Erythroblast (primary cell): ENCODE measurements at regions not wholly inside any gene's neighbourhood (a gene's known extent, or its start where the extent isn't known, plus 50 kb on each side); places are given as distances from the start of the nearest gene placed in this dataset.
A peak's percentile ranks its signal among the peaks of the same experiment; 100 is the strongest.

Experiments
- DNase-seq, 2 experiments: peaks; one replicate each; lab custom pipeline; 2025; lab: John Stamatoyannopoulos, UW
- GATA1 ChIP-seq: IDR thresholded peaks from 2 replicates; pipeline ENCODE4 v1.6.1; 2011; ENCODE audit warnings: low read depth, mild to moderate bottlenecking, control low read depth, low read length, moderate library complexity
- POLR2A ChIP-seq: IDR thresholded peaks from 2 replicates; pipeline ENCODE4 v1.6.1; 2011; ENCODE audit warnings: mild to moderate bottlenecking, low read length

DNA sequence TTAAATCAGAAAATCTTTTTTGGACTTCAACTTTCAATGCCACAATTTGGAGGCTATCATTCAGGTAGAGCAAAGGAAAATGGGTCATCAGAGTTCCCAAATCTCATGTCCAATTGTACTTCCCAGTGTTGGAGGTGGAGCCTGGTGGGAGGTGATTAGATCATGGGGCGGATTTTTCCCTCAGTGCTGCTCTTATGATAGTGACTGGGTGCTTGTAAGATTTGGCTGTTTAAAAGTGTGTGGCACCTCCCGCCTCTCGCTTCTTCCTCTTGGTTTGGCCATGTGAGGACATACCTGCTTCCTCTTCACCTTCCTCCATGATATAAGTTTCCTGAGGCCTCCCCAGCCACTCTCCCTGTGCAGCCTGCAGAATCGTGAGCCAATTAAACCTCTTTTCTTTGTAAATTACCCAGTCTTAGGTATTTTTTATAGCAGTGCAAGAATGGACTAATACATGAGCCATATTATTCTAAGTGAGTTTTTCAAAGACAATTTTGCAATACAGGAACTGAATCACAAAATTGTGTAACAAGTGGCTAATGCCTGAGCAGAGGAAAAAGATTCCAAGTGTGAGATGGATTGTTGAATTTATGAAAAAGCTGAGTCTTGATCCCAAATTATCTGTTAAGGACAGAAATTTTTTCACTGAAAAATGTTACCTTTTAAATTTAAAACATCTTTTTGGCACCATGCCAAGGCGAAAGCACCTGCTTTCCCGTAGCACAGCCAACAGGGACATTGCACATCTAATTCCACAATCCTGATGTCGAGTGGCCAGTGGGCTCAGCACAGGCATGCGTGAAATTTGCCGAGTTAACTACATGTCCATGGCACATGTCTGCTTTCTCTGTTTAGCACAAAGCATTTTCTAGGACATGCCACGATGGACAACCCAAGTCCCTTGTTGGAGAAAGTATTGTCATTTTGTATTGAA lies 150.9 kb downstream of the COL6A3 start:
- DNase-seq, result peak in 1 of 2 experiments; percentile 9

DNA sequence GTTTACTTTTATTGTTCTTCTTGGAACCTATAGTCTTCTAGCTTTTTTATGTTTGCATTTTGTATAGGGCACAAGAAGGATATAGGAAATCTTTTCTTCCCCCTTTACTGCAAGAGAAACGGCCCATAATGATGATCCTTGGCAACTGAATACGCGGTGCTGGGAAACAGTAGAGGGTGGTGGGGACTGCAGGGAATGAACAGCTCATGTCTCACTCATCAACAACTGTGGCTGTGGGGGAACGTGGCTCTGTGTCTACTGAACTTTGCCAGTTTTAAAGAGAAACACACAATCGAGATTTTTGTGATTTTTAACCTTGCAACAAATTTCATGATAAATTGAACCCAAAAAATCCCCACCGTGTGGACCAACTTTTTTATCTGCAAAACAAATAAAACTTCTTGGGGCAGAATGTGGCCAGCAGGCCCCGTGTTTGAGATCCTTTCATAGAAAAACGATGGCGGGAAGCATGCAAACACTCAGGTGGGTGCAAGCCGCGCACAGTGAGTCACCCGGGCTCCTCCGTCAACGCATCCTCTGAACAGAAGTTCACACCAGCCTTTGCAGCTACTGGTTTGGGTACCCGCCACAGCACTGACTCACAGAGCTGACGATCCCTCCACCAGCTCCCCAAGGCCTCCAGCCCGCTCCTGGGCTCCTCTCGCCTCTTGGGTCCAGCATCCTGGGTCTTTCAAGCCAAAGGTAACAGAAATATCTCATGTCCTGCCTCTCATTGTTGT lies 149.3 kb downstream of the COL6A3 start:
- DNase-seq, result no peak
- TF ChIP-seq POLR2A, result no peak
- no peak for TF ChIP-seq GATA1

More for the DNA sequence above, 150.9 kb downstream of the COL6A3 start:
- TF ChIP-seq GATA1, result no peak
- TF ChIP-seq POLR2A, result no peak

DNA sequence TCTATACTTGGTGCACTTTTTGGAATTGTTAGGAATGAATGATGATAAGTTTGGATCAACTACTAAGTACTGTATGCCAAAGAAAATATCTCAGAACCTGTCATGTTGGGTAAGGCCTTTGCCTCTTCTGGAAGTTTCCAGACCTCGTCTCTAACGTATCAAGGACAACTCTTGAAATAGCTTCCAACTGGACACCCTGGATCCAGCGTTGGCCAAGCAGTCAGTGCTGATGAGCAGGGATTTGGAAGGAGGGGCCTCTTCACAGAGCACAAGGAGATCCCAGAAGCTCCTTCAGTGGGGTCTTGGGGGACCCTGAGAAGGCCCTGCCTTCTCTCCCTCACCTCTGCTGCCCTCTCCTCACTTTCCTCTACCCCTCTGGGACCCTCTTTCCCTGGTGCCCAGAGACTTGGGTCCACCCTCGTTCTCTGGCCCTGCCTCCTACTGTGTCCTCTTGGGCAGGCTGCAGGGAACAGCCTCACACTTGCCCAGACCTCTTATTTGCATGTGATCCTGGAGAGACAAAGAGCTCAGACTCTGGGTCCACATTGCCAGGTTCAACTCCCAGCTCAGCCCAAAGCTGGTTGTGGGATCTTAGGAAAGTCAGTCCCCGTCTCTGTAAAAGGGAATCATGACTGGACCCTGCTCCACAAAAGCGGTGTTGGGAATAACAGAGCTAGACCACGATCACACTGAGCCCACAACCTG lies 145.8 kb downstream of the COL6A3 start:
- TF ChIP-seq POLR2A, result no peak
- DNase-seq, result no peak

- no peak for DNase-seq
- no peak for TF ChIP-seq GATA1
- no peak for TF ChIP-seq POLR2A
These were observed 144.7 kb downstream of the COL6A3 start for GRCh38 chr2:237269138-237269875.

DNA sequence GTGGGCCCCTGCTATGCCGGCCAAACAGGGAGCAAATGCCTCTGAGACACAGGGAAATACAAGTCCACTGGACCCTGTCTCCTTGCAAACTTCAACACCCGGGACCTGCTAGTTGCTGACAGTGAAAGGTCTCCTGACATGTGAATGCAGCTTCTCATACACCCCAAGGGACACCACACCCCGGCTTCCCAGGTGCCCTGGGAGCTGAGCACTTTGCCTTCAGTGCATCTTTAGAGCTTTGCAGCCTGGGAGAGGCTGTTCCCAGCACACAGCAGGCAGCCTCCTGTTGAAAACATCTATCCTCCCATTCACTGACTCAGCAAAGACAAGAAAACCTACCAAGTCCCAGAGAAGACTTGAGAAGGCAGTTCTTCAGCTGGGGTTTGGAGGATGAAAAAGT lies 143.4 kb downstream of the COL6A3 start:
- DNase-seq, result no peak
- no peak for TF ChIP-seq POLR2A
- TF ChIP-seq GATA1, result no peak

- TF ChIP-seq GATA1 (no peak), POLR2A (no peak)
- DNase-seq, result no peak
These were observed 142.0 kb downstream of the COL6A3 start for GRCh38 chr2:237271698-237272652.
